K562 (cell line): ENCODE measurements at regions not wholly inside any gene's neighbourhood (a gene's known extent, or its start where the extent isn't known, plus 50 kb on each side); places are given as distances from the start of the nearest gene placed in this dataset.

Experiments
- CTBP1 ChIP-seq: fragments of 450-650 bp; IDR thresholded peaks from 2 replicates; pipeline ENCODE4 v1.6.1; 2016; ENCODE audit warnings: borderline replicate concordance
- DACH1 ChIP-seq: fragments of 450-650 bp; IDR thresholded peaks from 2 replicates; pipeline ENCODE4 v1.6.1; 2018; ENCODE audit not compliant: partially characterized antibody
- ELK1 ChIP-seq: sonication (generic); formaldehyde crosslinking; IDR thresholded peaks from 2 replicates; pipeline ENCODE4 v1.8.1; 2022; ENCODE audit warnings: missing genetic modification reagents
- HNRNPL ChIP-seq: fragments of 200-400 bp; formaldehyde crosslinking; IDR thresholded peaks from 2 replicates; pipeline ENCODE4 v1.6.1; 2017; ENCODE audit warnings: low read depth, mild to moderate bottlenecking, low read length
- KAT2B ChIP-seq: IDR thresholded peaks from one replicate; pipeline ENCODE4 v1.6.1; 2012; ENCODE audit warnings: low read depth, mild to moderate bottlenecking, control low read depth, inconsistent platforms, low read length, moderate library complexity
- NFXL1 ChIP-seq: fragments of 450-650 bp; formaldehyde crosslinking; IDR thresholded peaks from 2 replicates; pipeline ENCODE4 v1.4.0; 2021; ENCODE audit warnings: mild to moderate bottlenecking
- NR2C2 ChIP-seq, 2 experiments: fragments of 200-800 bp in 1 of 2; sonication (Bioruptor generic) in 1 of 2; sonication (generic) in 1 of 2; formaldehyde crosslinking in 1 of 2; IDR thresholded peaks; 2 replicates each; pipeline versions ENCODE4 v1.6.1 to v1.8.0; 2016 to 2022; ENCODE audit warnings: mild to moderate bottlenecking in 1 of 2, missing compliant biosample characterization in 1 of 2, missing genetic modification characterization in 1 of 2, missing genetic modification reagents in 1 of 2
- XRCC3 ChIP-seq: fragments of 450-650 bp; IDR thresholded peaks from 2 replicates; pipeline ENCODE4 v1.6.1; 2017; ENCODE audit warnings: mild to moderate bottlenecking, moderate library complexity
- ZC3H11A ChIP-seq: IDR thresholded peaks from 2 replicates; pipeline ENCODE4 v1.6.1; 2012; ENCODE audit warnings: low read depth, low read length, improper control_type of control experiment
- ZNF395 ChIP-seq: fragments of 200-800 bp; sonication (Bioruptor generic); IDR thresholded peaks from 2 replicates; pipeline ENCODE4 v1.6.1; 2017; ENCODE audit warnings: missing genetic modification characterization, missing compliant biosample characterization
- TF ChIP-seq, protein P1 (sequence below), 2 experiments: fragments of 450-650 bp; formaldehyde crosslinking in 1 of 2; IDR thresholded peaks; 2 replicates each; pipeline versions ENCODE4 v1.4.0 to v1.6.1; 2014 to 2020; ENCODE audit warnings: mild to moderate bottlenecking in 2 of 2, borderline replicate concordance in 1 of 2, low read depth in 1 of 2
- TF ChIP-seq, protein P2 (sequence below), 2 experiments: IDR thresholded peaks in 1 of 2; conservative IDR thresholded peaks in 1 of 2; 2 replicates each; pipeline ENCODE4 v1.6.1; 2016; ENCODE audit warnings: low read depth in 2 of 2, mild to moderate bottlenecking in 1 of 2, missing compliant biosample characterization in 1 of 2, missing genetic modification characterization in 1 of 2, moderate library complexity in 1 of 2

DNA sequence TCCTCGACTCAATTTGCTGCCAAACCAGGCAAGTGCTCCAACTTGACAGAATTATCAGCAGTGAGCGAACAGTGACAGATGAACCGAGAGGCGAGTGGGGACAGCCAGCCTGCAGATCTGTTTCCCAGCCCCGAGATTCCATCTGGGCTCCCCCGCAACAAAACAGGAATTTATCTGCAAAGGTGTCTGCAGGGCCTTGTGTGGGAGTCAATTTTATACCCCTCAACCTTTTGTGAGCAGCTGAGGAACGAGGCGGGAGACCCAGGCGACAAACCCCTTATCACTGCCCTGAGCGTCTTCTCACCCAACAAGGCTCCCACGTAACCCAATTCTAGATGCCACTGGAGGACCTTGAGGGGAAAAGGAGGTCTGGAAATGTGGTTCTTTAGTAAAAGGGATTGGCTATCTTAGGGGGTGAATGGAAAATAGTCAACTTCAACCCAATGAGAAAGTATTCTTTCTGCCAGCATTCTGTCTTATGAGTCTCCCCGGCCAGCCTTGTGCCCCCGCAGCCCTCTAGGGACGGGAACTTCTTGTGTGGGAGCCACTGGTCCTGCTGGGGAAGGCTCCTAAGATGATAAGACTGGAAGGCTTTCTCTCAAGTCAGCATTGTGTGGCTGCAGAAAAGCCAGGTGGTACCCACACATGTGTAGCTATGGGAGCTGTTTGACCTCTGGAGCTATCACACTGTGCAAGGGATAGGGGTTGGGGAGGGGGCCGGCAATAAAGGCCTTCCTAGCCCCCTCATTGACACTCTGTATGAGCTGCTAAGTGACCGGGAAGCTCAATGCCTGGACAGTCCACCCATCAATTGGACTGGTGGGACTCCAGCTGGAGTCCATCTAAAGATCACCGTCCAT is 527.9 kb downstream of the SHQ1 start (continued):
- TF ChIP-seq, protein P1, sequence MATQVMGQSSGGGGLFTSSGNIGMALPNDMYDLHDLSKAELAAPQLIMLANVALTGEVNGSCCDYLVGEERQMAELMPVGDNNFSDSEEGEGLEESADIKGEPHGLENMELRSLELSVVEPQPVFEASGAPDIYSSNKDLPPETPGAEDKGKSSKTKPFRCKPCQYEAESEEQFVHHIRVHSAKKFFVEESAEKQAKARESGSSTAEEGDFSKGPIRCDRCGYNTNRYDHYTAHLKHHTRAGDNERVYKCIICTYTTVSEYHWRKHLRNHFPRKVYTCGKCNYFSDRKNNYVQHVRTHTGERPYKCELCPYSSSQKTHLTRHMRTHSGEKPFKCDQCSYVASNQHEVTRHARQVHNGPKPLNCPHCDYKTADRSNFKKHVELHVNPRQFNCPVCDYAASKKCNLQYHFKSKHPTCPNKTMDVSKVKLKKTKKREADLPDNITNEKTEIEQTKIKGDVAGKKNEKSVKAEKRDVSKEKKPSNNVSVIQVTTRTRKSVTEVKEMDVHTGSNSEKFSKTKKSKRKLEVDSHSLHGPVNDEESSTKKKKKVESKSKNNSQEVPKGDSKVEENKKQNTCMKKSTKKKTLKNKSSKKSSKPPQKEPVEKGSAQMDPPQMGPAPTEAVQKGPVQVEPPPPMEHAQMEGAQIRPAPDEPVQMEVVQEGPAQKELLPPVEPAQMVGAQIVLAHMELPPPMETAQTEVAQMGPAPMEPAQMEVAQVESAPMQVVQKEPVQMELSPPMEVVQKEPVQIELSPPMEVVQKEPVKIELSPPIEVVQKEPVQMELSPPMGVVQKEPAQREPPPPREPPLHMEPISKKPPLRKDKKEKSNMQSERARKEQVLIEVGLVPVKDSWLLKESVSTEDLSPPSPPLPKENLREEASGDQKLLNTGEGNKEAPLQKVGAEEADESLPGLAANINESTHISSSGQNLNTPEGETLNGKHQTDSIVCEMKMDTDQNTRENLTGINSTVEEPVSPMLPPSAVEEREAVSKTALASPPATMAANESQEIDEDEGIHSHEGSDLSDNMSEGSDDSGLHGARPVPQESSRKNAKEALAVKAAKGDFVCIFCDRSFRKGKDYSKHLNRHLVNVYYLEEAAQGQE (IDR thresholded peaks at IDR 0.05; ENCODE audit: borderline replicate concordance), result no peak
- TF ChIP-seq, protein P1 (CRISPR knock-in tag; IDR thresholded peaks at IDR 0.05; ENCODE audit: low read depth), result no peak
- TF ChIP-seq XRCC3 (no peak), HNRNPL (no peak), NFXL1 (CRISPR knock-in tag) (no peak), CTBP1 (no peak), ZC3H11A (no peak), KAT2B (no peak), ZNF395 (peak; percentile 72; the same call in 1 of the 2 replicates), DACH1 (no peak), ELK1 (CRISPR knock-in tag) (no peak), NR2C2 (CRISPR knock-in tag; IDR thresholded peaks at IDR 0.05) (no peak), NR2C2 (tag; IDR thresholded peaks at IDR 0.05) (peak; percentile 68)
- TF ChIP-seq, protein P2, sequence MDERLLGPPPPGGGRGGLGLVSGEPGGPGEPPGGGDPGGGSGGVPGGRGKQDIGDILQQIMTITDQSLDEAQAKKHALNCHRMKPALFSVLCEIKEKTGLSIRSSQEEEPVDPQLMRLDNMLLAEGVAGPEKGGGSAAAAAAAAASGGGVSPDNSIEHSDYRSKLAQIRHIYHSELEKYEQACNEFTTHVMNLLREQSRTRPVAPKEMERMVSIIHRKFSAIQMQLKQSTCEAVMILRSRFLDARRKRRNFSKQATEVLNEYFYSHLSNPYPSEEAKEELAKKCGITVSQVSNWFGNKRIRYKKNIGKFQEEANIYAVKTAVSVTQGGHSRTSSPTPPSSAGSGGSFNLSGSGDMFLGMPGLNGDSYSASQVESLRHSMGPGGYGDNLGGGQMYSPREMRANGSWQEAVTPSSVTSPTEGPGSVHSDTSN (CRISPR knock-in tag; IDR thresholded peaks at IDR 0.05; ENCODE audit: low read depth), result no peak
- TF ChIP-seq, protein P2 (tag; conservative IDR thresholded peaks at IDR 0.05; ENCODE audit: low read depth), result peak; percentile 48
